Adrenal gland (tissue), 5 donors: ENCODE measurements at regions not wholly inside any gene's neighbourhood (a gene's known extent, or its start where the extent isn't known, plus 50 kb on each side); places are given as distances from the start of the nearest gene placed in this dataset.

Source experiments
- CTCF ChIP-seq, 6 experiments: fragments of 450-650 bp in 4 of 6; fragments of 200-600 bp in 2 of 6; sonication (generic) in 1 of 6; IDR thresholded peaks; 1 replicate in 5 of 6; 2 replicates in 1 of 6; pipeline versions ENCODE4 v1.5.1 to v1.8.0; 2016 to 2021; ENCODE audit warnings: antibody characterized with exemption in 6 of 6, mild to moderate bottlenecking in 2 of 6, moderate library complexity in 1 of 6
- POLR2A ChIP-seq, 2 donors: fragments of 450-650 bp; IDR thresholded peaks; one replicate each; pipeline ENCODE4 v1.6.1; 2017; ENCODE audit warnings: antibody characterized with exemption in 2 of 2, mild to moderate bottlenecking in 2 of 2, moderate library complexity in 1 of 2
- donor health status: DM: no; HTN: no; CAD: no.

- TF ChIP-seq CTCF (IDR thresholded peaks at IDR 0.05) (no peak), POLR2A (IDR thresholded peaks at IDR 0.05) (no peak)
Measured at GRCh38 chr7:155162422-155162821, 92.3 kb downstream of the HTR5A start.
